Peyer's patch (tissue), 4 donors: ENCODE measurements at regions not wholly inside any gene's neighbourhood (a gene's known extent, or its start where the extent isn't known, plus 50 kb on each side); places are given as distances from the start of the nearest gene placed in this dataset.

Source experiments
- DNase-seq, 3 donors: peaks; one replicate each; pipeline ENCODE4 v3.0.0-alpha.2; 2017 to 2019
- H3K27ac ChIP-seq, 4 donors: fragments of 200-600 bp; sonication (generic); one replicate each; pipeline ENCODE4 v1.5.1; 2016 to 2019
- H3K27me3 ChIP-seq, 2 donors: fragments of 200-600 bp; sonication (generic); one replicate each; pipeline ENCODE4 v1.5.1; 2019
- H3K36me3 ChIP-seq, 3 donors: fragments of 200-600 bp; sonication (generic); one replicate each; pipeline ENCODE4 v1.5.1; 2016 to 2019
- H3K4me1 ChIP-seq, 4 donors: fragments of 200-600 bp; sonication (generic); one replicate each; pipeline ENCODE4 v1.5.1; 2016 to 2019
- H3K4me3 ChIP-seq, 4 donors: fragments of 200-600 bp; sonication (generic); 1 replicate in 3 of 4; 2 replicates in 1 of 4; pipeline ENCODE4 v1.5.1; 2016 to 2019; ENCODE audit warnings: mild to moderate bottlenecking in 1 of 4
- H3K9me3 ChIP-seq, 4 donors: fragments of 200-600 bp; sonication (generic); one replicate each; pipeline ENCODE4 v1.5.1; 2016 to 2019; ENCODE audit warnings: mild to moderate bottlenecking in 1 of 4
- POLR2A ChIP-seq, 2 donors: fragments of 450-650 bp; IDR thresholded peaks; one replicate each; pipeline ENCODE4 v1.5.1; 2017; ENCODE audit warnings: antibody characterized with exemption in 2 of 2, mild to moderate bottlenecking in 2 of 2, moderate library complexity in 2 of 2
- TF ChIP-seq, protein P1 (sequence below), 6 experiments: fragments of 450-650 bp in 4 of 6; fragments of 200-600 bp in 2 of 6; sonication (generic) in 1 of 6; IDR thresholded peaks; one replicate each; pipeline ENCODE4 v1.5.1; 2017 to 2019; ENCODE audit warnings: antibody characterized with exemption in 6 of 6, mild to moderate bottlenecking in 3 of 6, moderate library complexity in 1 of 6

DNA sequence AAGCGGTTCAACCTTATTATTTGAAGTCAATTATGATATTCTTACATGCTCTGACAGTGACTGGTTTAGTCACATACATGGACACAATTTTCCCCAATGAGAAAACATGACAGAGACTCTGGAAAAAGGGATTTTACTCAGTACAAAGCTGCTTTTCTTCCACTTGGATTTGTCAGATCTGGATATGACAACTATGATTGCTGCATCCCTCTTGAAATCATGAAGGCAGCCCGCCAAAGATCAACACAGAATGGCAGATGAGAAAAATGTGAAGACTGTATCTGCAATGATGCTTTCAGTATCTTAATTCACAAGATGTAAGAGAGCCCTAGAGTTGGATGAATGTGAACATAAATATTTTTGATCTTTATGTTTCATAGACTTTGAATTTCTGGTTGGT lies 439.6 kb downstream of the CDH8 start:
- Histone ChIP-seq H3K27me3 (no peaks in the 10 kb centered on the region), H3K9me3 (peaks cover 0 to 9% (median 0%) of the 10 kb centered on the region in 4 donors), H3K4me3 (no peak overlapping the region), H3K27ac (no peak overlapping the region), H3K4me1 (no peaks in the 10 kb centered on the region), H3K36me3 (no peaks in the 10 kb centered on the region)
- TF ChIP-seq, protein P1, sequence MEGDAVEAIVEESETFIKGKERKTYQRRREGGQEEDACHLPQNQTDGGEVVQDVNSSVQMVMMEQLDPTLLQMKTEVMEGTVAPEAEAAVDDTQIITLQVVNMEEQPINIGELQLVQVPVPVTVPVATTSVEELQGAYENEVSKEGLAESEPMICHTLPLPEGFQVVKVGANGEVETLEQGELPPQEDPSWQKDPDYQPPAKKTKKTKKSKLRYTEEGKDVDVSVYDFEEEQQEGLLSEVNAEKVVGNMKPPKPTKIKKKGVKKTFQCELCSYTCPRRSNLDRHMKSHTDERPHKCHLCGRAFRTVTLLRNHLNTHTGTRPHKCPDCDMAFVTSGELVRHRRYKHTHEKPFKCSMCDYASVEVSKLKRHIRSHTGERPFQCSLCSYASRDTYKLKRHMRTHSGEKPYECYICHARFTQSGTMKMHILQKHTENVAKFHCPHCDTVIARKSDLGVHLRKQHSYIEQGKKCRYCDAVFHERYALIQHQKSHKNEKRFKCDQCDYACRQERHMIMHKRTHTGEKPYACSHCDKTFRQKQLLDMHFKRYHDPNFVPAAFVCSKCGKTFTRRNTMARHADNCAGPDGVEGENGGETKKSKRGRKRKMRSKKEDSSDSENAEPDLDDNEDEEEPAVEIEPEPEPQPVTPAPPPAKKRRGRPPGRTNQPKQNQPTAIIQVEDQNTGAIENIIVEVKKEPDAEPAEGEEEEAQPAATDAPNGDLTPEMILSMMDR (IDR thresholded peaks at IDR 0.05) = no peak
- TF ChIP-seq POLR2A (IDR thresholded peaks at IDR 0.05) = no peak
- DNase-seq = no peak

DNA sequence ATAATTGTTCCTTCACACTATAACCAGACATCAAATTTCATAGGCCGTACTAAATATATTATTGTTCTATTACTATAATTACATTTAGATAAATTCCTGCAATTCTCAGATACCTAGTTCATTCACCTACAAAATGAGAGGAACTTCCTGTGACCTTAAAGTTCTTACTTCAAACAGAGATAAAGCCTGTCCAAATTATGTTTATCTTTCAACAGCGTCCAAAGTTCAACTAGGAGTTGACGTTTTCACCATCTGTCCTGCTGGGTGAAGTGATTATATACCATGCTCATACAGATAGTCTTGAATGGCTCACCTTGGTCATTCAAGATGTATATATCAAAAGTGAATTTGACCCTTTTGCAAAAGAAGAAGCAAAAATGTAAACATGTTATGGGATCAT lies 440.6 kb downstream of the CDH8 start:
- Histone ChIP-seq H3K9me3 (peaks cover 0 to 9% (median 0%) of the 10 kb centered on the region in 4 donors), H3K4me1 (no peaks in the 10 kb centered on the region), H3K36me3 (no peaks in the 10 kb centered on the region), H3K27ac (no peak overlapping the region), H3K4me3 (no peak overlapping the region), H3K27me3 (no peaks in the 10 kb centered on the region)
- no peak for TF ChIP-seq POLR2A (IDR thresholded peaks at IDR 0.05)
- TF ChIP-seq, protein P1 (IDR thresholded peaks at IDR 0.05) = no peak
- no peak for DNase-seq

DNA sequence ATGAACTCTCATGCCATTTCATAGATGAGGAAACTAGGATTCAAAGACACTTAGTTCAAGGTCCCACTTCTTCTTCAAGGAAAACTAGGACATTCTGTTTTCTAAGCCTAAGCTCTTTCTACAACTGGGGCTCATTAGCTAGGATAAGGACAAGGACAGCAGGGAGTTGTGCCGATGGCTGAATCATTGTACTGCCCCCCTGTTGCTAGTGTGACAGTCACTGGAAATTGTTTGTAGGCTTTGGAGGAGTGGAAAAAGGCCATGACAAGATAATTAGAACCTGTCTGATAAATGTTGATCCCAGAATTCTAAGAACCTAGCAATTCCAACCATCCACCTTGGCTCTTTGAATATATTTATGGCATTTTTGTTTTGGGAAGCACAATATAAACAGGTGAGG lies 445.7 kb downstream of the CDH8 start:
- Histone ChIP-seq H3K9me3 (peaks cover 0 to 9% (median 0%) of the 10 kb centered on the region in 4 donors), H3K4me3 (no peak overlapping the region), H3K27me3 (no peaks in the 10 kb centered on the region), H3K36me3 (no peaks in the 10 kb centered on the region), H3K27ac (no peak overlapping the region), H3K4me1 (no peaks in the 10 kb centered on the region)
- no peak for DNase-seq
- no peak for TF ChIP-seq POLR2A (IDR thresholded peaks at IDR 0.05)
- TF ChIP-seq, protein P1 (IDR thresholded peaks at IDR 0.05) = no peak

DNA sequence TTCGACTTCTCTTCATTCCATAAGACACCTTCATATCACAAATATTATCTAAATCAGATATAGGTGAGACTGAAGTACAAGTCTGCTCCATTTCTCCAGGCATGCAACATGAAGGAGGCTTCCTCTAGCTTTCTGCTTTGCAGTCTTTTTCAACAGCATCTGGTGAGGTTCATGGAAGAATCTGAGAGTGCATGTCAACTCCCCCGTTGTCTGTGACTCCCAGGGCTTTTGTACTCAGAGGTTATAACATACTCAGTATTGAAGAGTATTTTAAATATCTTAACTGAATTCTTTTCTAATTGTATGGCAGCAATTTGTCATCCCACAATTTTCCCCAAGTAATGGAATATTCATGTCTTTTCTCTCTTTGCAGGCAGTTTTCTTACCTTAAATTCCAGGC lies 448.7 kb downstream of the CDH8 start:
- Histone ChIP-seq H3K4me3 (no peak overlapping the region), H3K9me3 (peaks cover 0 to 2% (median 0%) of the 10 kb centered on the region in 4 donors), H3K4me1 (no peaks in the 10 kb centered on the region), H3K27me3 (no peaks in the 10 kb centered on the region), H3K36me3 (no peaks in the 10 kb centered on the region), H3K27ac (no peak overlapping the region)
- no peak for TF ChIP-seq POLR2A (IDR thresholded peaks at IDR 0.05)
- TF ChIP-seq, protein P1 (IDR thresholded peaks at IDR 0.05) = no peak
- no peak for DNase-seq

DNA sequence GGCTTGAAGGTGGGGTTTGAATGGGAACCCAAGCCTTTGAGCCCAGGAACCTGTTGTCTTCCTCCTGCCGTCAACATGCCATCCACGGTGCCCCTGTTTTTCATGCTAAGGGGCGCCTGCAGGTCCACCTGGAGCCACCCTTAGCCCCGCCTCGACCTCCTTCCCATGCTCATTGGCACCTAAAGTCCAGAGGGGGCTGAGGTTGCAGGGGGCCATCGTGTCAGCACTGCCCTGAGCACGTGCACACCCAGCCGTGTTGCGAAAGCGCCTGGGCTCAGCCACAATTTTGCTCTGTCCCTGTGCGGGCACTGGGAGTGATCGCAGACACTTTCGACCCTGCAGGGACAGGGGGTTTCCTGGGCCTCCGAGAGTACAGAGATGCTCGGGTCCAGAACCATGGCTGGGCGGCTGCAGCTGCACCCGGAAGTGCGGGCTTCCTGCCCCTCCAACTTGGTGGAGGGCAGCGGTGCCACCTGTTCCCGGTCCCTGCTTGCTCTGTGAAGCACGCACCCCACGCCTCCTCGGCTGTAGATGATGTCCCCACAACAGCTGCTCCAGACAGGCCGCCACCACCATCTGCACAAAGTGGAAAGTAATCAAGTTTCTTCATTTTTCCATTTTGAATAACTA lies 454.7 kb downstream of the CDH8 start:
- Histone ChIP-seq H3K27ac (no peak overlapping the region), H3K4me1 (no peaks in the 10 kb centered on the region), H3K9me3 (peaks cover 0 to 2% (median 0%) of the 10 kb centered on the region in 4 donors), H3K27me3 (no peaks in the 10 kb centered on the region), H3K36me3 (no peaks in the 10 kb centered on the region), H3K4me3 (no peak overlapping the region)
- TF ChIP-seq POLR2A (IDR thresholded peaks at IDR 0.05) = no peak
- TF ChIP-seq, protein P1 (IDR thresholded peaks at IDR 0.05) = no peak
- no peak for DNase-seq

DNA sequence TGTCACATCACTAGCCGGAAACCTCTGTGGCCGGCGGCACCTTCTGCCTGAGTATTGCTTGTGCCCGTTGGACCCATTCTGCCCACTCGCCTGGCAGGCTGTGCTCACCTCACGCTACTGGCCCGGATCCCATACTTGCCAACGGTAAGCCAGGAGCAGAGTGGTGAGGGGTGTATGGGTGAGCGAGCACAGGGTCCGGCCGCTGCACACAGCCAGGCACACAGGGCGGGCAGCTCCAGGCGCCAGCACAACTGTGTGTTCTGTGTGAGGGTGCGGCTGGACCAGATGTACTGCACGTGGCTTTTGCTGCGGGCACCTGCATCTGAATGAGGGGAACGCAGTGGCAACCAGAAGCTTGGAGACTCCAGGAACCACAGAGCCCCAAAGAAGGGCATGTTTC lies 455.7 kb downstream of the CDH8 start:
- DNase-seq = no peak
- peaks cover 0 to 2% (median 0%) of the 10 kb centered on the region in 4 donors for H3K9me3 ChIP-seq
- no peaks in the 10 kb centered on the region for H3K36me3 ChIP-seq
- no peak overlapping the region for H3K27ac ChIP-seq
- no peak for TF ChIP-seq POLR2A (IDR thresholded peaks at IDR 0.05)
- TF ChIP-seq, protein P1 (IDR thresholded peaks at IDR 0.05) = no peak
- no peak overlapping the region for H3K4me3 ChIP-seq
- H3K4me1 ChIP-seq = no peaks in the 10 kb centered on the region
- no peaks in the 10 kb centered on the region for H3K27me3 ChIP-seq
